ENCODE measurements at regions not wholly inside any gene's neighbourhood (a gene's known extent, or its start where the extent isn't known, plus 50 kb on each side); places are given as distances from the start of the nearest gene placed in this dataset.

GRCh38 chr21:26224366-26224765 lies 53.8 kb upstream of the APP start:
- Mint-ChIP-seq H3K27ac (no peak overlapping the region), H3K36me3 (ENCODE audit: low read depth) (no peaks in the 10 kb centered on the region), H3K9me3 (no peaks in the 10 kb centered on the region), H3K4me1 (ENCODE audit: low read depth) (no peaks in the 10 kb centered on the region), H3K27me3 (peaks cover 2% of the 10 kb centered on the region), H3K4me3 (no peak overlapping the region)
- no peak for DNase-seq

Data from activated T-cell treated with anti-CD3 and anti-CD28 coated beads, Interleukin-2, amount 50 U/mL, for 24 hours (primary cell).